HG03159 (cell line): ENCODE measurements at regions not wholly inside any gene's neighbourhood (a gene's known extent, or its start where the extent isn't known, plus 50 kb on each side); places are given as distances from the start of the nearest gene placed in this dataset.
"Not testable (repeated sequence)": the region's sequence is repeated elsewhere in the genome, so short reads cannot be mapped to it uniquely, and the experiment has no call there.

ENCODE experiments used
- ATAC-seq: cut with Tn5 transposase; IDR thresholded peaks from one replicate; pipeline ENCODE4 v1.9.1; 2021; ENCODE audit warnings: mild to moderate bottlenecking, moderate library complexity; ENCODE audit not compliant: unreplicated experiment

DNA sequence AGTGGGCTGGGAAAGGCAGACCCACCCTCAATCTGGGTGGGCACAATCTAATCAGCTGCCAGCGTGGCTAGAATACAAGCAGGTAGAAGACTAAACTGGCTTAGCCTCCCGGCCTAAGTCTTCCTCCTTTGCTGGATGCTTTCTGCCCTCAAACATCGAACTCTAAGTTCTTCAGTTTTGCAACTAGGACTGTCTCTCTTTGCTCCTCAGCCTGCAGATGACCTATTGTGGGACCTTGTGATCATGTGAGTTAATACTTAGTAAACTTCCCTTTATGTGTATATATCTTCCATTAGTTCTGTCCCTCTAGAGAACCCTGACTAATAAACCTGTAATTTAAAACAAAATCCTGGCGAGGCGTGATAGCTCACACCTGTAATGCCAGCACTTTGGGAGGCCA is 51.8 kb upstream of the SLC39A8 start:
- not testable (repeated sequence) for ATAC-seq

DNA sequence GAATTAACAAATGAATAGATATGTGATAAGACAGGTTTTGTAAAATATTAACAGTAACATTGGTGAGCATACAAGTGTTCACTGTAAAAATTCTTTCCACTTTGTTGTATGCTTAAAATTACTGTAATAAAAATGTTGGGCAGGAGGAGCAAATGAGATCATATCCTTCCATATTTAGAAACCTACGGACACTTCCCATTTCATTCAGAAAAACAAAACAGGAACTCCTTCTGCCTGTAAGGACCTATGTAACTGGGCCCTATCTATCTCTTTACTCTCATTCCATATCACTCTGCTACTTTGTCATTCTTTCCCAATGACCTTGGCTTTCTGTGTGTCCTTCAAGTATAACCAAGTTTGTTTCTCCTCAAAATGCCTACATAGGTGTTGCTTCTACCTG is 53.7 kb upstream of the SLC39A8 start:
- no peak for ATAC-seq

DNA sequence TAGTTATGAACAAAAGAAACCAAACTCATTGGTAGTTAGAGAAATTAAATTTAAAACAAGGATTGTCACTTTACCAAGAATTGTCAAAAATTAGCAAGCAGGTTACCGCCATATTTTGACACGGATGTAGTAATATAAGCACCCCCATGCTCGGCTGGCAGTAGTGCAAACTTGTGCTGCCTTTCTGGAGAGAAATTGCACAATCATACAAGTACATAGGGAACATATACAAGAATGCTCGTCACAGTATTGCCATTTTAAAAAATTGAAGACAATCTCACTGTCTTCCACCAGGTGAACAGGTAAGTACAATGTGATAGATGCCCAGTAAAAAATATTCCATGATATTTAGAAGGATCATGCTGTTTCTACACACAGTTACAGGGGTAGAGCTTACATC is 55.6 kb upstream of the SLC39A8 start:
- no peak for ATAC-seq

GRCh38 chr4:102402223-102402622 is 56.9 kb upstream of the SLC39A8 start:
- ATAC-seq, result no peak

GRCh38 chr4:102403116-102403515 is 57.8 kb upstream of the SLC39A8 start:
- no peak for ATAC-seq

DNA sequence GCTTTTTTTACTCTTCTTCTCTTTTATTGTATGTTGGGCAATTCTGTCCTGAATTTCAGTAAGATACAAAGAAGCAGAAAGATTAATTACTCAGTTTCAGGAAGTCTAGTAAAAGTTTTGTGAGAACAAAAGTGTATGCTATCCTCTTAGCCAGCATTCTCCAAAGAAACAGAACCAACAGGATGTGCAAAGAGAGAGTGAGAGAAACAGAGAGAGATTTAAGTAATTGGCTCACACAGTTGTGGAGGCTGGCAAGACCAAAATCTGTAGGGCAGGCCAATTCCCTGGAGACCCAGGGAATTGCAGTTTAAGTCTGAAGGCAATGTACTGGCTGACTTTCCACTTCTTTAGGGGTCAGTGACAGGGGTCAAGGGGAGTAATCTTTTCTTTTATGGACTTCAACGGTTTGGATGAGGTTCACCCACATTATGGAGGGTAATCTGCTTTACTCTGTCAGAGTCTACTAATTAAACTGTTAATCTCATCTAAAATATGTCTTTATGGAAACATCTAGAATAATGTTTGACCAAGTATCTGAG is 59.2 kb upstream of the SLC39A8 start:
- ATAC-seq, result no peak

DNA sequence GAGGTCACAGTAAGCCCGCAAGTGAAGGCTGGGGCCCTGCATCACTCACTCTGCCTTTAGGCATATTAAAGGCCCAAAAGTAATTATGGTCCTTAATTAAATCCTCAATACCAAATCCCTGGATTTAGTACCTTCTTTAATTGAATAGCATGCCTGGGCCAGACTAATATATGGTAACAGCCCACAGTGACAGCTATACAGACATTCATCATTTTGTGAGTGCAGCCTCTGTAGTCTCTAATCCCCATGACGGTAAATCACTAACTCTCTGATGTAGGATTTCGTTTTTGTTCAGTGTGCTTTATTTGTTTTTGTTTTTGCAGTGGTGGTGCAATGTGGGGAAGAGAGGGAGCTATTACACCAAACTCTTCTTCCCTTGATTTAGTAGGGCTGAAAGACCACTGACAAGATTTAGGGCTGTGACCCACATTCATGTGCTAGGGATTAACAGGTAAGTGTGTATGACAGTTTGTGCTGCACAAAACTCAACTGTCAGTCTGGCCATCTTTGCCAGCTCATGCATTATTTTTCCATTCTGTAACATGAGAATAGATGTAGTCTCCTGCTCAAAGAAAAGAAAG is 60.6 kb upstream of the SLC39A8 start:
- no peak for ATAC-seq

GRCh38 chr4:102410884-102411283 is 65.6 kb upstream of the SLC39A8 start:
- ATAC-seq, result not testable (repeated sequence)

- ATAC-seq, result no peak
These were observed 66.1 kb upstream of the SLC39A8 start for GRCh38 chr4:102411408-102411807.

- ATAC-seq, result no peak
These were observed 71.5 kb upstream of the SLC39A8 start for GRCh38 chr4:102416765-102417164.

GRCh38 chr4:102420563-102421398 is 75.5 kb upstream of the SLC39A8 start:
- ATAC-seq, result no peak

- no peak for ATAC-seq
These were observed 77.6 kb upstream of the SLC39A8 start for GRCh38 chr4:102422843-102423242.

- no peak for ATAC-seq
These were observed 77.8 kb upstream of the NFKB1 start for GRCh38 chr4:102423375-102423774.

GRCh38 chr4:102427371-102427998 is 73.7 kb upstream of the NFKB1 start:
- no peak for ATAC-seq

DNA sequence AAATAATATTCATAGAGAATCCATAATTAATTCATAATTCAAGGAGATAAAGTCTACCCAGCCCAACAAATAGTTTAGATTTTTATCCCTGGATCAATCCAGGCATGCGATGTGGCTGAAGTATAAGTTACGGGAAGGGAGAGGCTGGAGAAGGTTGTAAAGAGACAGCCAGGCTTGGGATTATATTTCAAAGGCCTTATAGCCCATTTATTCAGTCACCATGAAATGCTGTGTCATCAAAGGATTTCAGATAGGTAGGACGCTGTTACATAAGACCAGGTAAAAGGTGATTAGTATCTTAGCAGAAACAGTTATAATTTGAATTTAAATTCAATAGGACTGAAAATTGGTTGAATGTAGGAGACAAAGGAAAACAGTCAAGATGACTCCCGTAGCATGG is 73.0 kb upstream of the NFKB1 start:
- no peak for ATAC-seq

DNA sequence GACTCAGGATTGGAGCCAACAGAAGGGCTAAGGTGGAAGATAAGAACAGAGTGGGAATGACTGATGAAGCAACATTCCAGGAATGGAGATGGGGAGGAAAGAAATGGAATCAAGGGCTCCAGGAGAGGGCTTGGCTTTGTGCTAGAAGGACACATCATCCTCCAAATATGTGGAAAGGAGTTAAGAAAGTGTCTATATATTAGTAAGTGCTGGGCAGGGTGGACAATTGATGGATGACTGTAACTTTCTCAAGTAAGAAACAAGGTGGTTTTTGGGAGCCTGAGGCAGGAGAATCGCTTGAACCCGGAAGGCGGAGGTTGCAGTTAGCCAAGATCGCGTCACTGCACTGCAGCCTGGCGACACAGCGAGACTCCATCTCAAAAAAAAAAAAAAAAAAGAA is 71.6 kb upstream of the NFKB1 start:
- no peak for ATAC-seq

DNA sequence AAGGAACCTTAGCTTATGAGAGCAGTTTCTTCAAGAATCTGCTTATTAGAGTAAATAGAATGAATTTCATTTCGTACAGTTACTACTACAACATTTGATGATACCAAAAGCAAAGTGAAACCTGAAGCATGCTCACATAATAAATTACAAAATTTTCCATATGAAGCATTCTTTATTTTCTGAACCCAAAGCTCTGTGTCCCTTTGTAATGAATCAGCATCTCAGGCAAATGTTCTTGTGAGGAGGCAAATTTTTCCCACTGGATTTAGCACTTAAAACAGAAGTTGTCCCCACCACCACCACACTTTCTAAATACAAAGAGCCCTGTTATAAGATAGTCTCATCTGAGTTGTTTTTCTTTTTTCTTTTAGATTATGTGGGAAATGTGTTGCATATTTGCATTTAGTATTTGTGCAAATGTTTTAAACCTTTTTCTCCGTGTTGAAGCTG is 70.7 kb upstream of the NFKB1 start:
- ATAC-seq, result no peak

DNA sequence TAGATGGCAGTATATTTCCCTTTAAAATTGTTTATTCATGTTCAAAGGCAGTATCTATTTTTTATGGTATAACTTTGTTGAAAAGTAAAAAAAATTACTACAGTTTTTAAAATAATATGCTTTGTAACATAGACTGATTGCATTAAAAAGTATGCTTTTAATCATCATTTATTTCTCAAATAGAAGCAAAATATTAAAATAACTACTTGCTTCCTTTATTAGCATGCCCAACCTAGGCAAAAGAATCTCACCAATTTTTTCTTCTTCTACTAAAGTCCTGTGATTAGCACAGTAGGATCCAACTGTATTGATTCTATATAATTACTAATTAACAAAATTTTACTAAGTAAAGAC is 69.6 kb upstream of the NFKB1 start:
- ATAC-seq, result no peak

DNA sequence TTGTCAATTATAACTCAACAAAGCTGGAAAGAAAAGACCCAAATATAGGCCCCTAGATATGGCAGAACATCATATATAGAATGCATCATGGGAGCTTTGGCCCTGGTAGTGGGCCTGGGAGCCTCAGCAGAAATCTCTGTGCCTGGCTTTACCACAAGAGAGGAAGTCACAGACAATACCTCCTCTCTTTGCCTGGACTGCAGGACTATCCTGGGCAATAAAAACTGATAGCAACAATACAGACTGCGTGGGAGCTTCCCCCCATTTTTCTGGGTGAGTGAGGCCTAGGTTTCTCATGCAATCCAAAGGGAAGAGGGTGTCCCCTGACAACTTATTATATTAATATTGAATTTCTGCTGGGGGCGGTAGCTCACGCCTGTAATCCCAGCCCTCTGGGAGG is 64.0 kb upstream of the NFKB1 start:
- no peak for ATAC-seq

- ATAC-seq, result no peak
These were observed 62.5 kb upstream of the NFKB1 start for GRCh38 chr4:102438396-102439235.

- no peak for ATAC-seq
These were observed 61.9 kb upstream of the NFKB1 start for GRCh38 chr4:102439236-102439614.
